ENCODE measurements at regions not wholly inside any gene's neighbourhood (a gene's known extent, or its start where the extent isn't known, plus 50 kb on each side); places are given as distances from the start of the nearest gene placed in this dataset.

DNA sequence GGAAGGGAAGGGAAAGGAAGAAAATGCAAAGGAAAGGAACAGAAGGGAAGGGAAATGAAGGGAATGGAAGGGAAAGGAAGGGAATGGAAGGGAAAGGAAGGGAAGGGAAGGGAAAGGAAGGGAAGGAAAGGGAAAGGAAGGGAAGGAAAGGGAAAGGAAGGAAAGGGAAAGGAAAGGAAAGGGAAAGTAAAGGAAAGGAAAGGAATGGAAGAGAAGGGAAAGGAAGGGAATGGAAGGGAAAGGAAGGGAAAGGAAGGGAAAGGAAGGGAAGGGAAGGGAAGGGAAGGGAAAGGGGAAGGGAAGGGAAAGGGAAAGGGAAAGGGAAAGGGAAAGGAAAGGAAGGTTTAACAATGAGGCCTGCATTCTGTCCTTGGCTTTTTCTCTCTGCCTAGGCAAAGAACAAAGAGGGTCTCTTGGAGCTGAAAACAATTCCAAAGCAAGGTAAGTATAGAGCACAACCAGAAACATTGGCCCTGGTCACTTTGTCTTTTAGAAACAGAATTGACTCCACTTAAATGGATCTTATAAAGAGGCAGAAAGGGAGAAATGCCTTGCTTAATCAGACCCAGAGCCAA, 525.9 kb upstream of the TMPO start:
- Mint-ChIP-seq H3K4me1 (no peaks in the 10 kb centered on the region; a peak in 1 of 4 replicates), H3K36me3 (ENCODE audit: insufficient read depth in 1 of 3, low read depth in 3 of 3) (peaks cover 0 to 9% (median 9%) of the 10 kb centered on the region in 3 experiments; a peak in 5 of 7 replicates), H3K27ac (no peak overlapping the region), H3K9me3 (peaks cover 3 to 8% of the 10 kb centered on the region in 2 experiments; a peak in 4 of 5 replicates), H3K4me3 (no peak overlapping the region), H3K27me3 (ENCODE audit: low read depth) (no peaks in the 10 kb centered on the region; the same call in 1 of the 2 replicates)
- H3K9ac ChIP-seq (ENCODE audit: extremely low read depth, insufficient read length, low read length): no peak overlapping the region
- no peak overlapping the region for H2AK5ac ChIP-seq (ENCODE audit: insufficient read length, low read length)
- H4K20me1 ChIP-seq (ENCODE audit: control insufficient read depth, insufficient read depth, insufficient read length): no peaks in the 10 kb centered on the region
- no peak overlapping the region for H4K91ac ChIP-seq (ENCODE audit: insufficient read length, low read depth, low read length)
- H2BK15ac ChIP-seq (ENCODE audit: low read depth, low read length): no peak overlapping the region
- H3K4ac ChIP-seq (ENCODE audit: low read depth, low read length): no peak overlapping the region
- H2BK5ac ChIP-seq (ENCODE audit: insufficient read length, low read length): no peak overlapping the region
- H3K79me2 ChIP-seq (ENCODE audit: insufficient read depth, low read length): no peaks in the 10 kb centered on the region
- H3K4me2 ChIP-seq (ENCODE audit: insufficient read depth, insufficient read length, low read length): no peak overlapping the region
- no peaks in the 10 kb centered on the region for H3K9me3 ChIP-seq (ENCODE audit: control insufficient read depth, low read depth, low read length)
- no peak for DNase-seq
- H3T11ph ChIP-seq (ENCODE audit: low read length): no peak overlapping the region
- H2BK120ac ChIP-seq (ENCODE audit: low read depth, low read length, poor library complexity, severe bottlenecking): no peak overlapping the region
- H3K4me1 ChIP-seq (ENCODE audit: insufficient read depth, low read length): no peaks in the 10 kb centered on the region
- H3K23ac ChIP-seq (ENCODE audit: insufficient read length, low read depth, low read length): no peak overlapping the region
- no peak overlapping the region for H2BK12ac ChIP-seq (ENCODE audit: insufficient read length, low read depth, low read length)
- H3K27me3 ChIP-seq (ENCODE audit: insufficient read depth, low read length): no peaks in the 10 kb centered on the region
- no peaks in the 10 kb centered on the region for H3K79me1 ChIP-seq (ENCODE audit: insufficient read depth, low read depth, low read length, poor library complexity, severe bottlenecking)
- no peak overlapping the region for H3K14ac ChIP-seq (ENCODE audit: insufficient read depth, low read length)
- TF ChIP-seq, protein P1, sequence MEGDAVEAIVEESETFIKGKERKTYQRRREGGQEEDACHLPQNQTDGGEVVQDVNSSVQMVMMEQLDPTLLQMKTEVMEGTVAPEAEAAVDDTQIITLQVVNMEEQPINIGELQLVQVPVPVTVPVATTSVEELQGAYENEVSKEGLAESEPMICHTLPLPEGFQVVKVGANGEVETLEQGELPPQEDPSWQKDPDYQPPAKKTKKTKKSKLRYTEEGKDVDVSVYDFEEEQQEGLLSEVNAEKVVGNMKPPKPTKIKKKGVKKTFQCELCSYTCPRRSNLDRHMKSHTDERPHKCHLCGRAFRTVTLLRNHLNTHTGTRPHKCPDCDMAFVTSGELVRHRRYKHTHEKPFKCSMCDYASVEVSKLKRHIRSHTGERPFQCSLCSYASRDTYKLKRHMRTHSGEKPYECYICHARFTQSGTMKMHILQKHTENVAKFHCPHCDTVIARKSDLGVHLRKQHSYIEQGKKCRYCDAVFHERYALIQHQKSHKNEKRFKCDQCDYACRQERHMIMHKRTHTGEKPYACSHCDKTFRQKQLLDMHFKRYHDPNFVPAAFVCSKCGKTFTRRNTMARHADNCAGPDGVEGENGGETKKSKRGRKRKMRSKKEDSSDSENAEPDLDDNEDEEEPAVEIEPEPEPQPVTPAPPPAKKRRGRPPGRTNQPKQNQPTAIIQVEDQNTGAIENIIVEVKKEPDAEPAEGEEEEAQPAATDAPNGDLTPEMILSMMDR (conservative IDR thresholded peaks at IDR 0.05): no peak
- no peak overlapping the region for H3K56ac ChIP-seq (ENCODE audit: insufficient read length, low read depth, low read length)
- H4K5ac ChIP-seq (ENCODE audit: insufficient read length, low read depth, low read length): no peak overlapping the region
- H3K27ac ChIP-seq (ENCODE audit: insufficient read length, low read depth, low read length): no peak overlapping the region
- H2AFZ ChIP-seq (ENCODE audit: low read length): no peak overlapping the region
- no peak overlapping the region for H2BK20ac ChIP-seq (ENCODE audit: low read depth, low read length, poor library complexity, severe bottlenecking)
- no peaks in the 10 kb centered on the region for H3K23me2 ChIP-seq (ENCODE audit: insufficient read length, low read depth, low read length, poor library complexity, severe bottlenecking)
- no peak overlapping the region for H4K8ac ChIP-seq (replicated peaks; ENCODE audit: insufficient read length, low read depth, low read length)
- H3K18ac ChIP-seq (ENCODE audit: insufficient read length, low read depth, low read length): no peak overlapping the region

Measured in H9 (cell line).